ENCODE measurements at regions not wholly inside any gene's neighbourhood (a gene's known extent, or its start where the extent isn't known, plus 50 kb on each side); places are given as distances from the start of the nearest gene placed in this dataset.

DNA sequence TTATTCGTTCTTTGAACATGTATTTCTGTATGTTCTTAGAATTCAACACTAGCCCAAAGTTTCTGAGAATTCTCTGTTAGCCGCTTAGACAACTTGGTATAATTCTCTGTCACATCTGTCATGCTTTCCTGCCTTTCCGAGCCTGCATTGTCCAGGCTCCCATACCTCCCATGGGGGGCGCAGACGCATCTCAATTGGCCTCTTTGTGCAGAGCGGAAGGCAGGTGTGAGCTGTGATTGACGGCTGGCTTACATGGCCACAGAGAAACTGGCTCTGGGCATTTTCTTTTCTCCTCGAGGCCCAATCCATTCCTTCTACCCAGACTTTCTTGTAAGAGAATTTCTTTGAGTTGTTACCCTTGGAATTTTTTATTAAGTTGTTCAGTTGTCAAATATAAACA lies 132.7 kb upstream of the SESN3 start:
- in situ Hi-C loops (cut with MboI; ENCODE audit: low sequenced_read_pairs), result no loop called here

DNA sequence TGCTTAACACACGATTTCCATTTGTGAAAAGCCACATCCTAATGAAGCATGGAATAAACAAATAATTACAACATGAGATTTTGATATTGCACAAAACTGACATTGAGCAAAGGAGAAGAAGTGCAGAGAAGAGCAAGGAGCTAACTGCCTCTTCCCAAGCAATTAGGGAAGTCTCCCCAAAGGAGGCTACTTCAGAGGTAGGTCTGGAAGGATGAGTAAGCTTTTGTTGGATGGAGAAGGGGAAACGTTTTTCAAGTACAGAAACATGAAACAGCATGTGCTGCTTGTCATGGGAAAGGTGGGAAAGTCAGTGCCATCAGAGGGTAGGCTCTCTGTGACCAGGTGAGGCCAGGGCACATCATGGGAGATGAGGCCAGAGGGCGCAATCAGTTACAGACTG lies 132.2 kb upstream of the SESN3 start:
- in situ Hi-C loops (cut with MboI; ENCODE audit: low sequenced_read_pairs), result no loop called here

- in situ Hi-C loops (cut with MboI; ENCODE audit: low sequenced_read_pairs), result no loop called here
These were observed 130.2 kb upstream of the SESN3 start for GRCh38 chr11:95361180-95361579.

GRCh38 chr11:95360377-95361075 lies 129.5 kb upstream of the SESN3 start:
- in situ Hi-C loops (cut with MboI; ENCODE audit: low sequenced_read_pairs), result no loop called here

GRCh38 chr11:95359756-95360155 lies 128.8 kb upstream of the SESN3 start:
- in situ Hi-C loops (cut with MboI; ENCODE audit: low sequenced_read_pairs), result no loop called here

- in situ Hi-C loops (cut with MboI; ENCODE audit: low sequenced_read_pairs), result no loop called here
These were observed 128.3 kb upstream of the SESN3 start for GRCh38 chr11:95359341-95359663.

- in situ Hi-C loops (cut with MboI; ENCODE audit: low sequenced_read_pairs), result no loop called here
These were observed 127.7 kb upstream of the SESN3 start for GRCh38 chr11:95358511-95359340.

- in situ Hi-C loops (cut with MboI; ENCODE audit: low sequenced_read_pairs), result no loop called here
These were observed 123.3 kb upstream of the SESN3 start for GRCh38 chr11:95354304-95354703.

DNA sequence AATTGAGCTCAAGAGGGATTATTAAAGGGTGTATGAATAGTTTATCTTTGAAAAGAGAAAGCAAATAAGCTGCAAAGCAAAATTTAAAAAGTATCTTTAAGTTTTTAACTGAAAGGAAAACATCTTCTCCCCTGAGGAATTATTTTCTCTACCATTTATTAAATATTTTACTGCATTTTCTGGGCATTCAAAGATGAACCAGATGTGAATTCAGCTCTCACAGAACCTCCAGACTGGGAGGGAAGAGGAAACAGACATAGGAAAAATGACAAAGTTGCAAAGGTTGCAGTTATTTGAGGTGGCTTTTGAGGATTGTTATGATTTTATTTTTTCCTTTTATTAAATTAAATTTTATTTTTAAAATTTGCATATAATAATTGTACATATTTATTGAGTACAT lies 122.7 kb upstream of the SESN3 start:
- in situ Hi-C loops (cut with MboI; ENCODE audit: low sequenced_read_pairs), result no loop called here

DNA sequence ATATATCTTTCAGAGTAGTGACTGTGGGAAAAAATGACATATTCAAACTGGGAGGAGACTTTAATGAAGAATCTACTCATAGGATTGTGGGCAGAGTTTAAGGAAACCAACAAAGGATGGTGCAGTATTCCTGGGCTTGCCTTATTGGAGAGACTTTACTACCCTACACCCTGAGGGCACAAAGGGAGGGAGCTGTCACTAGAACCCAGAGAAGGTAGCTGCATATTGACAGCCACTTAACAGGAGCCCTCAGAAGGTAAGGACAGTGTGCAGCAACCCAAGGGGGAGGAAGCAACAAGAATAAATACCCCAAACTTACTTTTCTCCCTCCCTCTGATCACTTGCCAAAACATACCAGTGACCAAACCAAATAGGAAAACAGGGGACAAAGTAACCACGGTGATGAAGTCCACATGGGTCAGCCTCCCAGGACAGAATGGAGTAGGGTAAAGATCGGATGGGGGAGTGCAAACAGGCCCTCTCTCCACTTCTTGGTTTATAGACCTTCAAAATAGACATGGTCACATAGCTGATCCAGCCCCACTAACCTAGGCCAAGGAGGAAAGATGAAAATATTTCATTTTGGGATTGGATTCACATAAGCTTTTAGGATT lies 121.8 kb upstream of the SESN3 start:
- in situ Hi-C loops (cut with MboI; ENCODE audit: low sequenced_read_pairs), result no loop called here

DNA sequence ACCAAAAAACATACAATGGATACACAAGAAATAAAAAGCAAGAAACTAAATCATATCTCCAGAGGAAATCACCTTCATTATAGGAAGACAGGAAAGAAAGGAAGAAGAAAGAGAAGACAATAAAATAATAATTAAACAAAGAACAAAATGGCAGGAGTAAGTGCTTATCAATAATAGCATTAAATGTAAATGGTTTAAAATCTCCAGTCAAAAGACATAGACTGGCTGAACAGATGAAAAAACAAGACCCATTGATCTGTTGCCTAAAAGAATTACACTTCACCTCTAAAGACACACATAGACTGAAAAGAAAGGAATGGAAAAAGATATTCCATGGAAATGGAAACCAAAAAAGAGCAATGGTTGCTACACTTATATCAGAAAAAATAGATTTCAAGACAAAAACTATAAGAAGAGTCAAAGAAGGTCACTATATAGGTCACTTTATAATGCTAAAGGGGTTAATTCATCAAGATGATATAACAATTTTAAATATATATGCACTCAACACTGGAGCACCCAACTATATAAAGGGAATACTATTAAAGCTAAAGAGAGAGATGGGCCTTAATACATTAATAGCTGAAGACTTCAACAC lies 118.4 kb upstream of the SESN3 start:
- in situ Hi-C loops (cut with MboI; ENCODE audit: low sequenced_read_pairs), result no loop called here

DNA sequence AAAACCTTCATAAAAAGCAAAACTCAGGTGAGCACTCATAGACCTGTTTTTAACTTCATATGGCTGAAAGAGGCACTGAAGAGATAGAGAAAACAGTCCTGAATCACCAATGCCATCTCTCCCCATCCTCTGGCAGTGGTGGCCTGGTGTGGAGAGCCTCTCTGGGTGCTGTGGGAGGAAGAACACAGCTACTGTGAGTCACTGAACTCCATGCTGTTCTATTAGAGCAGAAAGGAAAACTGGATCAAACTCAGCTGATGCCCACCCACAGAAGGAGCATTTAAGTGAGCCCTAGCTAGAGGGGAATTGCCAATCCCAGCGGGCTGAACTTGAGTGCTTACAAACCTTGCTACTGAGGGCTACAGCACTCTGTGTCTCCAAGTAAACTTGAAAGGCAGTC lies 115.3 kb upstream of the SESN3 start:
- in situ Hi-C loops (cut with MboI; ENCODE audit: low sequenced_read_pairs), result no loop called here

GRCh38 chr11:95345651-95346050 lies 114.6 kb upstream of the SESN3 start:
- in situ Hi-C loops (cut with MboI; ENCODE audit: low sequenced_read_pairs), result no loop called here

DNA sequence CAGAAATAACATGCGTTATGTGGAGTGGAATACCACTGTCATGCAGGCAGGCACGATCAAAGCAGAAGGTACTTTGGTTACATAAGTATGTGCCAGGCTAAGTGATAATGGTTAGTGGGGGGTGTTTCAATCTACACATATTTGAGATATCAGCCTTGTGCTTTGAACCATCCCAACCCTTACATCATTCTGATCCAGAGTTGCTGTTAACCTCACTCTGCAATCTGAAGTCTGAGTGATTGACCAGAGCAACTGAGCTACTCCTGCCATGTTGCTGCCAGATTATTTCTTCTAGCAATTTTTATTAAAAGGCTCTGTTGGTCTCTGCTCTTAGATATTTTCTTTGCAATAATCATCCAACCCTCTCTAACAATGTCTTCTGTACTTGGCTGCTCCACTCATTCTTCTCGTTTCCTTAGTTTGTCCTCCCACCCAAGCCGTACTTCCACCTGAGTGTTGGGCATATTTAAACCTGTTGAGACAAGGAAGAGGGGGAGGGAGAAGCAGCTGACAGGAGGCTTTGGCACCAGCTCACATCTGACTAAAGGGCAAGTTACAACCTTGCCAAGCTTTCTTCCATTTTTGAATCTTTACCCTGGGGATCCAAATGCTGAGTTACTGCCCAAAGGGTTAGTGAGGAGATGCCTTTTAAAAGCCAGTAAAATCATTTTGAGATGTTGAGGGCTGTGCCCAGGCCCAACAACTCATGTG lies 114.1 kb upstream of the SESN3 start:
- in situ Hi-C loops (cut with MboI; ENCODE audit: low sequenced_read_pairs), result no loop called here

- in situ Hi-C loops (cut with MboI; ENCODE audit: low sequenced_read_pairs), result no loop called here
These were observed 110.2 kb upstream of the SESN3 start for GRCh38 chr11:95341221-95341620.

GRCh38 chr11:95339086-95339901 lies 108.3 kb upstream of the SESN3 start:
- in situ Hi-C loops (cut with MboI; ENCODE audit: low sequenced_read_pairs), result no loop called here

GRCh38 chr11:95338430-95338991 lies 107.5 kb upstream of the SESN3 start:
- in situ Hi-C loops (cut with MboI; ENCODE audit: low sequenced_read_pairs), result no loop called here

DNA sequence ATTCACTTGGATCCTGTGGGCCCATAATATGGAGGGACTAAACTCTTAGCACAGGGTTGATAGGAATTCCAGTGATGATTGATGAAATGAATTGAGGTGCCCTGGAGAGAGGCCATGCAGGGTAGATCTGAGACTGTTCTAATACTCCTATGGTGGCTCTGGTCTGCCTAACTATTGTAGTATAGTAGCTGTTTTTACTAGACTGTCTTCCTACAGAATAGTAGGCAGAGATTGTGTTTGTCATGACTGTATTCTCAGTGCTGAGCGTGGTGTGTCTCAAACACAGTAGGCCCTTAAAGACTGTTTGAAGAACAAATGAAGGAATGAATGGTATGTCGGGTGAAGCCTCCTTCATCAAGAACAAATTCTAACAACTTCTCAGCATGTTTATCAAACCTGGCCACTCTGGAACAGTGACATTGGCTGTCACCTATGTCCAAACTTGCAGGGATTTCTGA lies 107.0 kb upstream of the SESN3 start:
- in situ Hi-C loops (cut with MboI; ENCODE audit: low sequenced_read_pairs), result no loop called here

DNA sequence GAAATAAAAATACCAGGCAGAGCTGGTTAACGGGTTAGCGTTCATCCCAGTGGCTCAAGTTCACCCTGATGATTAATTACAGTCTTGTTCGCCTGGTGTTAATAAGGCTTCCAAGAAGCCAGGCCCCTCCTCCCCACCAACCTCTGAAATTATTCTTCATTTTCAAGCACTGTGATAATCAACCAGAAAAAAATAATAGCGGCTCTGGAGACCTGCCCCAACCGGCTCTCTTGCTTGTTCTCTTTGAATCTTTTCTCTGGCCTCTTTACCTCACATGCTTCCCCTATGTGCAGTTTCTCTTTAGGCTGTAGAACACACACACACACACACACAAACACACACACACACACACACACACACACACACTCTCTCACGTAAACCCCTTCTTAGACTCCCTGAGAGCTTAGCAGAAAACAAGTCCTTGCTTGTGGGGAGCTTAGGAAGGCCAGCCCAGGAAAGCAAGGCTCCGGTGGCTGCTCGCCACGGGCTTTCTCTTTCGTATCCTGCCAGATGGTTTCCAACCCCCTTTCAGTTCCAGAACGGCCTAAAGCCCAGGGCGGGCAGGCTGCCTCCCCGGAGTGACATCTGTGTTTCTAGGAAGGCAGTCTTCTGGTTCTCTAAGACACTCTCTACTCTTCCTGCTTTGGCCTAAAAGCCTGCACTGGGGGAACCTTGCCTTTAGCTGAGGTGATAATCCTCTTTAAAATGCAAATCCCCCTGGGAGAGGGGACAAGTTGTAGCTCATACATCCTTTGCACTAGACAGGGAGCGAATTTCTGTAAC lies 106.4 kb upstream of the SESN3 start:
- in situ Hi-C loops (cut with MboI; ENCODE audit: low sequenced_read_pairs), result no loop called here
